HL-60 (cell line): ENCODE measurements at regions not wholly inside any gene's neighbourhood (a gene's known extent, or its start where the extent isn't known, plus 50 kb on each side); places are given as distances from the start of the nearest gene placed in this dataset.

Experiments used
- POLR2AphosphoS5 ChIP-seq: IDR thresholded peaks from 2 replicates; pipeline ENCODE4 v1.6.1; 2012; ENCODE audit warnings: low read depth
- REST ChIP-seq: IDR thresholded peaks from 2 replicates; pipeline ENCODE4 v1.6.1; 2012; ENCODE audit warnings: low read depth; ENCODE audit not compliant: insufficient replicate concordance

- TF ChIP-seq POLR2AphosphoS5 (no peak), REST (no peak)
These were observed 114.8 kb upstream of the WDR11 start for GRCh38 chr10:120736377-120736776.
